ENCODE measurements at regions not wholly inside any gene's neighbourhood (a gene's known extent, or its start where the extent isn't known, plus 50 kb on each side); places are given as distances from the start of the nearest gene placed in this dataset.
"Not testable (repeated sequence)": the region's sequence is repeated elsewhere in the genome, so short reads cannot be mapped to it uniquely, and the experiment has no call there.

- Mint-ChIP-seq H3K4me1 (no peaks in the 10 kb centered on the region), H3K36me3 (no peaks in the 10 kb centered on the region), H3K4me3 (no peak overlapping the region), H3K27me3 (peaks cover 0 to 2% of the 10 kb centered on the region in 2 donors), H3K27ac (no peak overlapping the region), H3K9me3 (peaks cover 0 to 7% (median 4%) of the 10 kb centered on the region in 8 donors)
- H3K4me3 ChIP-seq (ENCODE audit: low read length in 2 of 2): no peak overlapping the region
- intact Hi-C loops (cut with micrococcal nuclease): no loop called here
- H3K4me1 ChIP-seq (ENCODE audit: insufficient read depth, low read length): no peaks in the 10 kb centered on the region
- CTCF ChIA-PET (ENCODE audit: partially characterized antibody): no interaction called here
- no peak overlapping the region for H3K27ac ChIP-seq (ENCODE audit: low read depth, low read length)
- H3K9me3 ChIP-seq (ENCODE audit: control insufficient read depth in 1 of 2, low read length in 2 of 2): no peaks in the 10 kb centered on the region
- H3K36me3 ChIP-seq (ENCODE audit: insufficient read depth, low read length): no peaks in the 10 kb centered on the region
- H3K27me3 ChIP-seq (ENCODE audit: insufficient read depth, low read length): no peaks in the 10 kb centered on the region
- no peak for DNase-seq
- POLR2A ChIA-PET (ENCODE audit: partially characterized antibody): no interaction called here
Observed at GRCh38 chr5:57871496-57871895, 388.9 kb upstream of the ACTBL2 start.

GRCh38 chr5:57870267-57870666 lies 387.7 kb upstream of the ACTBL2 start:
- not testable (repeated sequence) for H3K9me3 Mint-ChIP-seq

GRCh38 chr5:57863661-57864060 lies 381.1 kb upstream of the ACTBL2 start:
- H3K27ac Mint-ChIP-seq: no peak overlapping the region
- Histone ChIP-seq H3K4me1 (ENCODE audit: insufficient read depth, low read length) (no peaks in the 10 kb centered on the region), H3K9me3 (ENCODE audit: control insufficient read depth in 1 of 2, low read length in 2 of 2) (no peaks in the 10 kb centered on the region), H3K36me3 (ENCODE audit: insufficient read depth, low read length) (no peaks in the 10 kb centered on the region), H3K27me3 (ENCODE audit: insufficient read depth, low read length) (no peaks in the 10 kb centered on the region), H3K27ac (ENCODE audit: low read depth, low read length) (no peak overlapping the region), H3K4me3 (ENCODE audit: low read length in 2 of 2) (no peak overlapping the region)
- DNase-seq: no peak
- CTCF ChIA-PET (ENCODE audit: partially characterized antibody): no interaction called here
- H3K9me3 Mint-ChIP-seq: peaks cover 0 to 4% (median 0%) of the 10 kb centered on the region in 8 donors
- no peak overlapping the region for H3K4me3 Mint-ChIP-seq
- H3K4me1 Mint-ChIP-seq: no peaks in the 10 kb centered on the region
- H3K27me3 Mint-ChIP-seq: no peaks in the 10 kb centered on the region
- POLR2A ChIA-PET (ENCODE audit: partially characterized antibody): no interaction called here
- no peaks in the 10 kb centered on the region for H3K36me3 Mint-ChIP-seq
- intact Hi-C loops (cut with micrococcal nuclease): no loop called here

More at GRCh38 chr5:57870267-57870666, 387.7 kb upstream of the ACTBL2 start:
- H3K4me3 Mint-ChIP-seq; H3K9me3 ChIP-seq (ENCODE audit: control insufficient read depth in 1 of 2, low read length in 2 of 2); H3K4me1 Mint-ChIP-seq; H3K36me3 Mint-ChIP-seq; H3K4me1 ChIP-seq (ENCODE audit: insufficient read depth, low read length); H3K4me3 ChIP-seq (ENCODE audit: low read length in 2 of 2); intact Hi-C loops (cut with micrococcal nuclease); H3K27me3 ChIP-seq (ENCODE audit: insufficient read depth, low read length); H3K27ac ChIP-seq (ENCODE audit: low read depth, low read length); H3K27ac Mint-ChIP-seq; DNase-seq; H3K27me3 Mint-ChIP-seq; H3K36me3 ChIP-seq (ENCODE audit: insufficient read depth, low read length); POLR2A ChIA-PET (ENCODE audit: partially characterized antibody); CTCF ChIA-PET (ENCODE audit: partially characterized antibody): not testable (repeated sequence)

GRCh38 chr5:57862942-57863341 lies 380.3 kb upstream of the ACTBL2 start:
- ChIA-PET CTCF (ENCODE audit: partially characterized antibody) (interaction anchor here (0.7 kb wide), 1 partner anchor 14 kb away, joined by 3 read pairs; no protein-coding TSS in a partner anchor), POLR2A (ENCODE audit: partially characterized antibody) (no interaction called here)

GRCh38 chr5:57862471-57862911 lies 379.9 kb upstream of the ACTBL2 start:
- H3K36me3 Mint-ChIP-seq: no peaks in the 10 kb centered on the region
- no peak overlapping the region for H3K27ac ChIP-seq (ENCODE audit: low read depth, low read length)
- H3K4me1 Mint-ChIP-seq: no peaks in the 10 kb centered on the region
- H3K27ac Mint-ChIP-seq: no peak overlapping the region
- no peak overlapping the region for H3K4me3 ChIP-seq (ENCODE audit: low read length in 2 of 2)
- no peaks in the 10 kb centered on the region for H3K4me1 ChIP-seq (ENCODE audit: insufficient read depth, low read length)
- CTCF ChIA-PET (ENCODE audit: partially characterized antibody): interaction anchor here (0.7 kb wide), 1 partner anchor 15 kb away, joined by 3 read pairs; no protein-coding TSS in a partner anchor
- H3K9me3 Mint-ChIP-seq: peaks cover 0 to 4% (median 0%) of the 10 kb centered on the region in 8 donors
- H3K27me3 ChIP-seq (ENCODE audit: insufficient read depth, low read length): no peaks in the 10 kb centered on the region
- intact Hi-C loops (cut with micrococcal nuclease): no loop called here
- POLR2A ChIA-PET (ENCODE audit: partially characterized antibody): no interaction called here
- no peak overlapping the region for H3K4me3 Mint-ChIP-seq
- DNase-seq: no peak
- no peaks in the 10 kb centered on the region for H3K9me3 ChIP-seq (ENCODE audit: control insufficient read depth in 1 of 2, low read length in 2 of 2)
- no peaks in the 10 kb centered on the region for H3K27me3 Mint-ChIP-seq
- no peaks in the 10 kb centered on the region for H3K36me3 ChIP-seq (ENCODE audit: insufficient read depth, low read length)

More at GRCh38 chr5:57862942-57863341, 380.3 kb upstream of the ACTBL2 start:
- no peaks in the 10 kb centered on the region for H3K27me3 Mint-ChIP-seq
- H3K9me3 Mint-ChIP-seq: peaks cover 0 to 4% (median 0%) of the 10 kb centered on the region in 8 donors
- H3K27ac Mint-ChIP-seq: no peak overlapping the region
- intact Hi-C loops (cut with micrococcal nuclease): no loop called here
- Histone ChIP-seq H3K36me3 (ENCODE audit: insufficient read depth, low read length) (no peaks in the 10 kb centered on the region), H3K4me1 (ENCODE audit: insufficient read depth, low read length) (no peaks in the 10 kb centered on the region), H3K27me3 (ENCODE audit: insufficient read depth, low read length) (no peaks in the 10 kb centered on the region), H3K27ac (ENCODE audit: low read depth, low read length) (no peak overlapping the region), H3K9me3 (ENCODE audit: control insufficient read depth in 1 of 2, low read length in 2 of 2) (no peaks in the 10 kb centered on the region), H3K4me3 (ENCODE audit: low read length in 2 of 2) (no peak overlapping the region)
- H3K4me1 Mint-ChIP-seq: no peaks in the 10 kb centered on the region
- no peaks in the 10 kb centered on the region for H3K36me3 Mint-ChIP-seq
- DNase-seq: no peak
- H3K4me3 Mint-ChIP-seq: no peak overlapping the region

GRCh38 chr5:57859626-57860025 lies 377.0 kb upstream of the ACTBL2 start:
- H3K27ac ChIP-seq (ENCODE audit: low read depth, low read length): no peak overlapping the region
- no peaks in the 10 kb centered on the region for H3K4me1 ChIP-seq (ENCODE audit: insufficient read depth, low read length)
- Mint-ChIP-seq H3K27me3 (no peaks in the 10 kb centered on the region), H3K4me3 (no peak overlapping the region), H3K36me3 (no peaks in the 10 kb centered on the region), H3K27ac (no peak overlapping the region), H3K9me3 (peaks cover 0 to 4% (median 0%) of the 10 kb centered on the region in 8 donors), H3K4me1 (no peaks in the 10 kb centered on the region)
- no peaks in the 10 kb centered on the region for H3K27me3 ChIP-seq (ENCODE audit: insufficient read depth, low read length)
- intact Hi-C loops (cut with micrococcal nuclease): no loop called here
- ChIA-PET POLR2A (ENCODE audit: partially characterized antibody) (no interaction called here), CTCF (ENCODE audit: partially characterized antibody) (no interaction called here)
- no peak for DNase-seq
- no peak overlapping the region for H3K4me3 ChIP-seq (ENCODE audit: low read length in 2 of 2)
- no peaks in the 10 kb centered on the region for H3K9me3 ChIP-seq (ENCODE audit: control insufficient read depth in 1 of 2, low read length in 2 of 2)
- H3K36me3 ChIP-seq (ENCODE audit: insufficient read depth, low read length): no peaks in the 10 kb centered on the region

- no peak overlapping the region for H3K4me3 Mint-ChIP-seq
- H3K4me1 Mint-ChIP-seq: no peaks in the 10 kb centered on the region
- no peak overlapping the region for H3K27ac Mint-ChIP-seq
- no peak overlapping the region for H3K27ac ChIP-seq (ENCODE audit: low read depth, low read length)
- POLR2A ChIA-PET (ENCODE audit: partially characterized antibody): no interaction called here
- CTCF ChIA-PET (ENCODE audit: partially characterized antibody): no interaction called here
- H3K36me3 ChIP-seq (ENCODE audit: insufficient read depth, low read length): no peaks in the 10 kb centered on the region
- intact Hi-C loops (cut with micrococcal nuclease): no loop called here
- H3K4me3 ChIP-seq (ENCODE audit: low read length in 2 of 2): no peak overlapping the region
- H3K9me3 Mint-ChIP-seq: peaks cover 0 to 4% (median 0%) of the 10 kb centered on the region in 8 donors
- no peaks in the 10 kb centered on the region for H3K36me3 Mint-ChIP-seq
- H3K9me3 ChIP-seq (ENCODE audit: control insufficient read depth in 1 of 2, low read length in 2 of 2): no peaks in the 10 kb centered on the region
- H3K27me3 ChIP-seq (ENCODE audit: insufficient read depth, low read length): no peaks in the 10 kb centered on the region
- no peaks in the 10 kb centered on the region for H3K27me3 Mint-ChIP-seq
- no peaks in the 10 kb centered on the region for H3K4me1 ChIP-seq (ENCODE audit: insufficient read depth, low read length)
- DNase-seq: no peak
Observed at GRCh38 chr5:57858905-57859304, 376.3 kb upstream of the ACTBL2 start.

- no peaks in the 10 kb centered on the region for H3K36me3 Mint-ChIP-seq
Observed at GRCh38 chr5:57857696-57858095, 375.1 kb upstream of the ACTBL2 start.

More at GRCh38 chr5:57857696-57858095, 375.1 kb upstream of the ACTBL2 start:
- H3K4me3 Mint-ChIP-seq: no peak overlapping the region
- H3K4me1 Mint-ChIP-seq: no peaks in the 10 kb centered on the region
- Histone ChIP-seq H3K27me3 (ENCODE audit: insufficient read depth, low read length) (no peaks in the 10 kb centered on the region), H3K27ac (ENCODE audit: low read depth, low read length) (no peak overlapping the region), H3K9me3 (ENCODE audit: control insufficient read depth in 1 of 2, low read length in 2 of 2) (no peaks in the 10 kb centered on the region), H3K36me3 (ENCODE audit: insufficient read depth, low read length) (no peaks in the 10 kb centered on the region), H3K4me1 (ENCODE audit: insufficient read depth, low read length) (no peaks in the 10 kb centered on the region), H3K4me3 (ENCODE audit: low read length in 2 of 2) (no peak overlapping the region)
- peaks cover 0 to 4% (median 0%) of the 10 kb centered on the region in 8 donors for H3K9me3 Mint-ChIP-seq
- intact Hi-C loops (cut with micrococcal nuclease): no loop called here
- no peak for DNase-seq
- CTCF ChIA-PET (ENCODE audit: partially characterized antibody): no interaction called here
- POLR2A ChIA-PET (ENCODE audit: partially characterized antibody): no interaction called here
- no peak overlapping the region for H3K27ac Mint-ChIP-seq
- H3K27me3 Mint-ChIP-seq: no peaks in the 10 kb centered on the region

All from CD4-positive, alpha-beta memory T cell (primary cell).